ENCODE measurements at regions not wholly inside any gene's neighbourhood (a gene's known extent, or its start where the extent isn't known, plus 50 kb on each side); places are given as distances from the start of the nearest gene placed in this dataset.
A peak's percentile ranks its signal among the peaks of the same experiment; 100 is the strongest.

DNA sequence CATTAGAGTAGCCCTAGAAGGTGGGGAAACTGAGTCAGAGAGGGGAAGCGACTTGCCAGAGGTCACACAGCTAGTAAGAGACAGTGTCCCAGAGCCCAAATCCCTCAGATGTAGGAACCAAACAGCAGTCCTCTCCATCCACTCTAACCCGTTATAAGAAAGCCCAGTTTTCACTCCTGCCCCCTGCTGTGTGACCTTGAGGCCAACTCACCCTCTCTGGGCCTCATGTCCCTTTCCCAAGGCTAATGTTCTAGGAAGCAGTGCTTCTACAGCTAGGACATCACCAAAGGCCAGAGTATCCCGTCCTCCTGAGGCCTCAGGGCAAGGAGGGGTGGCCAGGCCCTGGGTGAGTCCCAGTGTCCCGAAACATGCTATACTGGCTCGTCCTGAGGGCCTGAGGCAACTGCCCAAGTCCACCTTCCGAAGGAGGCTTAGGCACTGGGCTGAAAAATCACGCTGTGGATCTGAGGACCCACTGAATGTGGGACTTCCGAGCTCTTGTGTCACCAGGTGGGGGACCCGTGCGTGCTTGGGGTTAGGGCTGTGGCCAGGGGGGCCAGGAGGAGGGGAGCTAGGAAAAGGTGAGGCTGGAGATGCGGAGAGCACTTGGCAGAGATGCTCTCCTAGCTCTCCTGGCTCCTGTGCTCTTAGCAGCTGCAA lies 109.2 kb upstream of the SLC6A11 start:
- Histone ChIP-seq H3K4me3 (ENCODE audit: insufficient read depth, low read depth, low read length) (peak overlapping the region; percentile 50), H3K36me3 (replicated peaks; ENCODE audit: control insufficient read depth, insufficient read depth, low read length) (no peaks in the 10 kb centered on the region), H3K27me3 (ENCODE audit: control insufficient read depth, insufficient read depth, low read length) (peaks cover 38% of the 10 kb centered on the region)
- DNase-seq = no peak

DNA sequence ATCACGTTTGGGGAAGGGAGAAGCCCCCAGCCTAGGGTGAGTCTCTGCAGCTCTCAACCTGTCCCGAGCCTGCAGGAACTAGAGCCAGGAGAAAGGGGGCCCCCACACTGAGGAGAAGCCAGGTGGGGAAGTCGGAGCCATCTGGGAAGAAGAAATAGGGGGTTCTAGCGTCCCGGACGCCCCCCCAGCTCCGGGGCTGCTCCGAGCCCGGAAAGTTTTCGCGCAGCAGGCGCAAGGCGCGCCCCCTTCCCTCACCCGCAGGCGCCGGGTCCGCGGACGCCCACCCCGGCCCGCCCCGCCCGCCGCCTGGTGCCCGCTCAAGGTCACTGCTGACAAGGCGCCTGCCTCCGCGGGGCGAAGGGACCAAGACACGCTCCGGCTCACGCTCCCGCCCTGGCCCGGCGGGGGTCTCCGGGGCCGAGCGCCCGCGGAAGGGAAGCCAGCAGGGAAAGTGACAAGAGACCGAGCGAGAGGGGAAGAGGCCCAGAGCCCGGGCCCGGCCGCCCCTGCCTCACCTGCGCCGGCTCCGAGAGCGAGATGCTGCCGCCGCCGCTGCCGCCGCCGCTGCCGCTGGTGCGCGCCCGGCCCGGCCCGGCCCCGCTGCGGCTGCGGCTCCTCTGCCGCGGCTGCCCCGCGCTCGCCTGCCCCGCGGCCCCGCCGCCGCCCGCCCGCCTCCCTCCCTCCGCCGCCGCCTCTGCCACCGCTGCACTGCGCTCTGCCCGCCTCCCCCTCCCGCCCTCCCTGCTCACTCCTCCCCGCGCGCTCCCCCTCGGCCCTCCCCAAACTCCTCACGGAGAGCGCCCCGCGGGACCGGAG lies 108.4 kb upstream of the SLC6A11 start:
- Histone ChIP-seq H3K4me3 (ENCODE audit: insufficient read depth, low read depth, low read length) (peak overlapping the region; percentile 50), H3K36me3 (replicated peaks; ENCODE audit: control insufficient read depth, insufficient read depth, low read length) (no peaks in the 10 kb centered on the region), H3K27me3 (ENCODE audit: control insufficient read depth, insufficient read depth, low read length) (peaks cover 38% of the 10 kb centered on the region)
- DNase-seq = peak; percentile 87

DNA sequence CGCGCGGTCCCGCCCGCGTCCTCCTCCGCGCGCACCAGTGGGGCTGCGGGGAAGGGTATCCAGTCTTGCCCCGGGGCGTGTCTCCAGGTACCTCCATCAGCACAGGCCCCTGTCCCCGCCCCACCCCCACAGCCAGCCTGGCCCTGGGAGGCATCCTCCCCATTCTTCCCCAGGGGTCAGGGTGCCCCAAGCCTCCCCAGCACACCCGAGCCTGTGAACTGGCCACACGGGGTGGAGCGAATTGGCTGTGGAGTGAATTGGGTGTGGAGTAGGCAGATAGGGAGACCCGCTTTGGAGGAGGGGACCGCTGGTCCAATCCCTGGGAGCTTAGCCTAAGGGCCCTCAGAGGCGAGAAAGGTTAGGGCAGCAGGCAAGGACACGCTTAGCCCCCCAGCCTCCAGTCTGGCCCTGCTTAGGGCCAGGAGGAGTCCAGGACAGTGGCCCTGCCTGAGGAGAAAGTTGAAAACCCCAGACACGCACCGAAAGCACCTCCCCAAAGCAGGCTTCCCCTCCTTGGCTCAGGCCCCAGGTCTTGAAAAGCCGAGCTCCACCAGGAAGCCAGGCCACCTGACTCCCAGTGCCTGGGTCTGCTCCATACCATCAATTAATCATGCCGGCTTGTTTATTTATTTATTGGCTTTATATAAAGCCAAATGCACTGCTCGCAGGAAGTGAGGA lies 107.7 kb upstream of the SLC6A11 start:
- peak overlapping the region; percentile 33 for H3K4me3 ChIP-seq (ENCODE audit: insufficient read depth, low read depth, low read length)
- H3K36me3 ChIP-seq (replicated peaks; ENCODE audit: control insufficient read depth, insufficient read depth, low read length) = no peaks in the 10 kb centered on the region
- DNase-seq = no peak
- peaks cover 38% of the 10 kb centered on the region for H3K27me3 ChIP-seq (ENCODE audit: control insufficient read depth, insufficient read depth, low read length)

DNA sequence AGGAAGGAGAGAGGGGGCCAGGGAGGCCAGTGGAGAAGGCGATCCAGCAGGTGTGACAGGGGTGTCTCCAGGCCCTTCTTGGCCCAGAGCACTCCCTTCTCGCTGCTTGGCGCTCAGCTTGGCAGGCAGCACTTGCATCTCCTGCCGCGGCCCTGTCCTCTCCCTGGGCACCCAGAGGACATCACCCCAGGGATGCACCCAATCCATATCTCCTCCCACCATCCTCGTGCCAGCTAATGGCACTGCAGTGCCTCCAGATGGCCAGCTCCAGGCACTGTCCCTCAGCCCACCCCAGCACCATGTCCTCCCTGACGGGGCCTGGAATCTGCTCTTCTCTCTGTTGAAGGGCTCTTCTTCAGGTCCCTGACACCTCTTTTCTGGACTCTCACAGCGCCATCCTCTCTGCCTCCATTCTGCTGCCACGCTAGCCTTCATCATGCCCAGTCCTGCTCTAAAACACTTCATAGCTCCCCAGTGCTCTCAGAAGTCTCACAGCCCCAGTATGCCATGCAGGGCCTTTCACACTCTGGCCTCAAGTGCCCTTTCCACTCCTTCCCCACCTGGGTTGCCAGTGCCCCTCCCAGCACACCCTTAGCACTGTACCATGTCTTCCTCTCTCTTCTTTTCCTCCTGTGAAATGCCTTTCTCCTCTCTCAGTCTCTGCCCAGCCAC lies 106.8 kb upstream of the SLC6A11 start:
- peak; percentile 45 for DNase-seq
- Histone ChIP-seq H3K27me3 (ENCODE audit: control insufficient read depth, insufficient read depth, low read length) (peaks cover 38% of the 10 kb centered on the region), H3K4me3 (ENCODE audit: insufficient read depth, low read depth, low read length) (no peak overlapping the region)

DNA sequence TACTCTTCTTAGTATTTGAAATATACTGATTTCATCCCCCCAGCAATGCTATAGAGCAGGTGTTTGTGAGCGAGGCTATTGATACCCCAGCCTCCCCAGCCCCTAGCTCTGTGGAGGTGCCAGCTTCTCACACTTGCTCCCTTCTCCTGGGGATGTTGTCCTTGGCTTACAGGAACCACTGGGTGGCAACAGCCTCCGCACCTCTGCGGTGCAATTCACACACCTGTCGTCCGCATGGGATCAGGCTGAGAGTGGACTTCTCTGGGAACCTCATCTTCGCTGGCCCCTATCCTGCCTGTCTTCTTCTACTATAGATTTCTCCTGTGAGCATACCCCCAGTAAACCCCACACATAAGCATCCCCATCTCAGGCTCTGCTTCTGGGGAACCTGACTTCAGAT lies 103.9 kb upstream of the SLC6A11 start:
- H3K36me3 ChIP-seq (replicated peaks; ENCODE audit: control insufficient read depth, insufficient read depth, low read length) = no peaks in the 10 kb centered on the region
- H3K4me3 ChIP-seq (ENCODE audit: insufficient read depth, low read depth, low read length) = no peak overlapping the region
- DNase-seq = peak; percentile 48
- peaks cover 22% of the 10 kb centered on the region for H3K27me3 ChIP-seq (ENCODE audit: control insufficient read depth, insufficient read depth, low read length)

More for the DNA sequence above, 106.8 kb upstream of the SLC6A11 start:
- no peaks in the 10 kb centered on the region for H3K36me3 ChIP-seq (replicated peaks; ENCODE audit: control insufficient read depth, insufficient read depth, low read length)

DNA sequence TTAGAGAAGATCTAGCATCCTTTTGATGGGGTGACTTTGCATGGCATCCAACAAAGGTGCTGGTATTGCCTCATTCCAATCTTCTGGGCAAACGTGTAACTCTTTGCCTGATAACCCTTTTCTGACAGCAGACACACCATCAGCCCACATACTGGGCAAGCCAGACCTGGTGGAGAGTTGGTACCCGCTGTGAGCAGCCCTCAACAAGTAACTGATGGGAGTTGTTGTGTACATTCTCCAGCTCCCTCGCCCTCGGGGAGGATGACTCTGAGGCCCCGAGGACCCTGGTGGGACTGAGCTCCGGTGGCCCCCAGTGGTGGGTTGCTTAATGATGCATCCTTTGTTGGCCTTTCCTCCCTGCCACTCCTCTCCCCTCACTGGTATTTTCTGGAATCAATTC lies 102.4 kb upstream of the SLC6A11 start:
- no peaks in the 10 kb centered on the region for H3K36me3 ChIP-seq (replicated peaks; ENCODE audit: control insufficient read depth, insufficient read depth, low read length)
- H3K27me3 ChIP-seq (ENCODE audit: control insufficient read depth, insufficient read depth, low read length) = peaks cover 8% of the 10 kb centered on the region
- H3K4me3 ChIP-seq (ENCODE audit: insufficient read depth, low read depth, low read length) = no peak overlapping the region
- no peak for DNase-seq

DNA sequence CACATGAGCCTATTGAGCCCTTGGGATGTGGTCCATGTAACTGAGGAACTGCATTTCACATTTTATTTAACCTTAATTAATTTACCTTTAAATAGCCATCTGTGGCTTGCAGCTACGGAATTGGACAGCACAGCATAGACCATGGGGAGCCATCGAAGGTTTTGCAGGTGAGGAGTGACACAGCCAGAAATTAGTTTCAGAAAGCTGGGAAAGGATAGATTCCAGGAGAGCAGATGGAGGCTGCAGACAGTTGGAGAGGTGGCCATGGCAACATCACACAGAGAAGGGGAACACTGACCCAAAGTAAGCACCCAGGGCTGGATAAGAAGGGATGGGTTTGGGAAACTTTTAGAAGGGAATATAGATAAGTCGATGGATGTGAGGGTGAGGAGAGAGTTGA lies 100.1 kb upstream of the SLC6A11 start:
- no peaks in the 10 kb centered on the region; the same call in 1 of the 2 replicates for H3K27me3 ChIP-seq (ENCODE audit: control insufficient read depth, insufficient read depth, low read length)
- H3K36me3 ChIP-seq (replicated peaks; ENCODE audit: control insufficient read depth, insufficient read depth, low read length) = no peaks in the 10 kb centered on the region
- DNase-seq = no peak
- H3K4me3 ChIP-seq (ENCODE audit: insufficient read depth, low read depth, low read length) = no peak overlapping the region

DNA sequence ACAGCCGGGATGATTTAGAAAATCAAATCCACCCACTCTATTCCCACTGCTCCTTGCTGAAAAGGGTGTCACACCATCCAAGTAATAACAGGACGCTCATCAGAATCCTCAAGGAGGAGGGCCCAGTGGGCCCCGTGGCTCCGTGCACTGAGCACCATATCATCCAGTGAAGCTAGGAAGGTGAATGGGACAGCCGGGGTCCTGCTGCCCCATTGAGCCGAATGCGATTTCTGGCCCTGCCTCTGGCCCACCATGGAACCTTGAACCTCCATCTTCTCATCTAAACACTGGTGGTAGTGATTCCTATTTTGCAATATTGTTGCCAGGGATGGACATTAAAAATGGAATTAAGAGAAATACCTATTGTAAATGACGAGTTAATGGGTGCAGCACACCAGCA lies 99.1 kb upstream of the SLC6A11 start:
- DNase-seq = no peak
- no peaks in the 10 kb centered on the region; the same call in 1 of the 2 replicates for H3K27me3 ChIP-seq (ENCODE audit: control insufficient read depth, insufficient read depth, low read length)
- H3K4me3 ChIP-seq (ENCODE audit: insufficient read depth, low read depth, low read length) = no peak overlapping the region
- no peaks in the 10 kb centered on the region for H3K36me3 ChIP-seq (replicated peaks; ENCODE audit: control insufficient read depth, insufficient read depth, low read length)

DNA sequence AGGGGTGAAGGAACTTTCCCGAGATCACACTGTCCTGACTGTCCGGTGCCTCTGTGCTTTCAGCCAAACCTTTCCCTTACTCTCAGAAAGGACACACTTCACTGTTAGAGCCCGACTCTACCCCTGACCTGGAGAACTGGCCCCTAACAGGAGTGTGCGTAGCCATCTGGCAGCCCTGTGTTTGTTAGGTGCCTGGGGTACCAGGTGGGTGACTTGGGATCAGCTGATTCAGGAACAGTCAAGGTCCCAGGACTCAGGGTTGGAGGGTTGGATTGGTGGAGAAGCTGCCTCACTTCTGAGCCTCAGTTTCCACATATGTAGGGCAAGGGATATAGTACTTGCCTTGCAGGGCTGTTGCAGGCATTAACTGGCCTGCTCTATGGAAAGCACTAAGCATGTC lies 98.3 kb upstream of the SLC6A11 start:
- Histone ChIP-seq H3K27me3 (ENCODE audit: control insufficient read depth, insufficient read depth, low read length) (no peaks in the 10 kb centered on the region; the same call in 1 of the 2 replicates), H3K4me3 (ENCODE audit: insufficient read depth, low read depth, low read length) (no peak overlapping the region), H3K36me3 (replicated peaks; ENCODE audit: control insufficient read depth, insufficient read depth, low read length) (no peaks in the 10 kb centered on the region)
- DNase-seq = no peak

DNA sequence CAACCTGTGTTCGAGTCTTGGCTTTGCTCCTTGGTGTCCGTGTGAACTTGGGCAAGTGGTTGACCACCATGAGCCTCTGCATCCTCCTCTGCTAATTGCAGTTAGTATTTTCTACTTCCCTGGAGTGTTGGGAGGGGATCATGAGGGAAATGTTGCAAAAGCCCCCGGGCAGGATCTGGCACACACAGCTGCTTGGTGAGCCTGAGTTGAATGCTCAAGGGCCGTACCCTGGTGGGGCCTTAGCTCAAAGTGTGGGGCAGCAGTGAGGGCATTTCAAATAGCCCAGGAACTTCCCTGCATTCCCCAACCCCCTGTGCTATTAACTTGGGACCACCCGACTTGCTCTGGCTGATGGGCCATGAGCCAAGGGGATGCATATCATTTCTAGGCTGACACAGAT lies 94.9 kb upstream of the SLC6A11 start:
- Histone ChIP-seq H3K4me3 (ENCODE audit: insufficient read depth, low read depth, low read length) (no peak overlapping the region), H3K27me3 (ENCODE audit: control insufficient read depth, insufficient read depth, low read length) (no peaks in the 10 kb centered on the region; the same call in 1 of the 2 replicates), H3K36me3 (replicated peaks; ENCODE audit: control insufficient read depth, insufficient read depth, low read length) (no peaks in the 10 kb centered on the region)
- DNase-seq = no peak

DNA sequence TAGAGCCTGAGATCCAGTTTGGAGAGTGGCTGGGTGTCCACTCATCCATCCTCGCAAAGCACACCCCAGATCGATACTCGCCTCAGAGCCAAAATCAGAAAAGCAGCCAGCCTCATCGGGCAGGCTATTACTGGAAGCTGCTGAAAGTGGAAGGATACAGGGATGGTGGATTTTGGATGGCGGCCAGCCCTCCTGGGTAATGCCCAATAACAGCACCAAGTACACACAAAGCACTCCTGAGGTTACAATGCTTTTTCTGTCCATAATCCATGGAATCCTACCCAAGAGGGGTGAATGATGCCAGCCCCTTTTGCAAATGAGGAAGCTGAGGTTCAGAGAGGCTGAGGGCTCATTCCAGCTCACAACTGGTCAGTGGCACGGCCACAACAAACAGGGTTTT lies 93.1 kb upstream of the SLC6A11 start:
- DNase-seq = no peak
- Histone ChIP-seq H3K27me3 (ENCODE audit: control insufficient read depth, insufficient read depth, low read length) (no peaks in the 10 kb centered on the region; the same call in 1 of the 2 replicates), H3K4me3 (ENCODE audit: insufficient read depth, low read depth, low read length) (no peak overlapping the region), H3K36me3 (replicated peaks; ENCODE audit: control insufficient read depth, insufficient read depth, low read length) (no peaks in the 10 kb centered on the region)

DNA sequence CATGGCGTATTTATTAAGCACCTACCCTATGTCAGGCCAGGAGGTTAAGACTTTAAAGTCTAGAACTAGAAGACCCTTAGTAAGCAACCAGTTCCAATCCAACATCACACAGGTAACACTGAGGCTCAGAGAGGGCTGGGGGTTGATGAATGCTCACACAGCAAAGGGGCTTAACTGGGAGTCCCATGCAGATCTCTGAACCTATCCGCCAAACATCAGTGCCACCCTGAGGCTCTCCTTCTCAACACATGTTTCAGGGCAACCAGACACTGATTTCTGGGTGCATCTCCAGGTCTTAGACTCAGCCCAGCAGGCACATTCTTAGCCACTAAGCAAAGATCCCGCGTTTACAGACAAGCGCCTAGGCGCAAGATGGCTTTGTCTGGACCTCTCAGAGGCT lies 92.0 kb upstream of the SLC6A11 start:
- Histone ChIP-seq H3K27me3 (ENCODE audit: control insufficient read depth, insufficient read depth, low read length) (no peaks in the 10 kb centered on the region; the same call in 1 of the 2 replicates), H3K36me3 (replicated peaks; ENCODE audit: control insufficient read depth, insufficient read depth, low read length) (no peaks in the 10 kb centered on the region), H3K4me3 (ENCODE audit: insufficient read depth, low read depth, low read length) (no peak overlapping the region)
- DNase-seq = no peak

DNA sequence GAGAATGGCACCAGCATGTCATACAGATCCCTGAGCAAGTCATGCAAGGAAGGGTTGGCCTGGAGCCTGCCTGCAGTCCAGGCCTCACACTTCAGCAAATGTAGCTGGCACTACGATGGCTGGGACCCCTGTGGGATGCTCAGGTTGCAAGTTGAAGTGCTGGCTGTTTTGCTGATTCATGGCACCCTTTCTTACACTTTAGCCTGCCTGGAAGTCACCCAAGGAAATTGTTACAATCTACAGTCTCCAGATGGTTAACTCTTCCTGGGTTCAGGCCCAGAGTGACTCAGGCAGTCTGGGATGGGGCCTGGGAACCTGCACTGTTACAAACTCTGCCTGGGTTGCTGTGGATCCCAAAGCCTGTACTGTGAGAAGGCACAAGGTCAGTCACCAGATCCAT lies 91.0 kb upstream of the SLC6A11 start:
- Histone ChIP-seq H3K4me3 (ENCODE audit: insufficient read depth, low read depth, low read length) (no peak overlapping the region), H3K27me3 (ENCODE audit: control insufficient read depth, insufficient read depth, low read length) (no peaks in the 10 kb centered on the region; the same call in 1 of the 2 replicates), H3K36me3 (replicated peaks; ENCODE audit: control insufficient read depth, insufficient read depth, low read length) (no peaks in the 10 kb centered on the region)
- DNase-seq = no peak

DNA sequence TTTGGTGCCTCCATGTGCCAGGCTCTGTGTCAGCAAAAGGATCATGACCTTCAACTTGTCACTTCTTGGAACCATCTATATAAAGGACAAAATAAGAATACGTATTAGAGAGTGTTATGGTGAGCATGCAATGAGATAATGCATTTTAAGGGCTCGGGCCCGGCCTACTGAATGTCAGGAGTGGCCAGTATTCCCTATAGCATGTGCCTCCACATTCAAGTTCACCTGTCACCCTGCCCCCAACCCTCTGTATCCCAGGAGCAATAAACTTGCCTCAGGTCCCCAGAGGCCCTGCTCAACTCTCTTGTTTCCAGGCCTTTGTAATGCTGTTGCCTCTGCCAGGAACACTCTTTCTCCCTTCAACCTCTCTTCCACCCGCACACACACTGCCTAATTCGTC lies 90.2 kb upstream of the SLC6A11 start:
- no peaks in the 10 kb centered on the region for H3K36me3 ChIP-seq (replicated peaks; ENCODE audit: control insufficient read depth, insufficient read depth, low read length)
- no peak overlapping the region for H3K4me3 ChIP-seq (ENCODE audit: insufficient read depth, low read depth, low read length)
- H3K27me3 ChIP-seq (ENCODE audit: control insufficient read depth, insufficient read depth, low read length) = no peaks in the 10 kb centered on the region
- no peak for DNase-seq
